ENCODE measurements at regions not wholly inside any gene's neighbourhood (a gene's known extent, or its start where the extent isn't known, plus 50 kb on each side); places are given as distances from the start of the nearest gene placed in this dataset.

GRCh38 chrX:115452251-115452650 lies 108.7 kb upstream of the PLS3 start:
- no peak for DNase-seq (ENCODE audit: low spot score)
- Histone ChIP-seq H3K27ac (ENCODE audit: low read depth in 1 of 2, low read length in 2 of 2) (no peak overlapping the region), H3K9ac (ENCODE audit: low read depth in 1 of 2, low read length in 2 of 2) (no peak overlapping the region), H3K36me3 (ENCODE audit: control insufficient read depth in 4 of 4, insufficient read depth in 3 of 4, low read depth in 1 of 4, low read length in 3 of 4) (no peaks in the 10 kb centered on the region), H3K9me3 (ENCODE audit: control insufficient read depth in 4 of 4, low read length in 3 of 4) (no peaks in the 10 kb centered on the region), H3K4me3 (ENCODE audit: low read depth in 1 of 3, low read length in 3 of 3) (no peak overlapping the region), H3K27me3 (ENCODE audit: control insufficient read depth in 4 of 4, insufficient read depth in 4 of 4, low read length in 3 of 4) (peaks cover 0 to 3% (median 0%) of the 10 kb centered on the region in 4 donors), H3K4me1 (ENCODE audit: control insufficient read depth in 4 of 4, insufficient read depth in 4 of 4, low read length in 3 of 4) (peaks cover 3 to 8% (median 4%) of the 10 kb centered on the region in 4 donors)
- TF ChIP-seq NR2F2 (IDR thresholded peaks at IDR 0.05) (no peak), SP1 (IDR thresholded peaks at IDR 0.05) (no peak), JUND (IDR thresholded peaks at IDR 0.05) (no peak), RAD21 (IDR thresholded peaks at IDR 0.05) (no peak), YY1 (IDR thresholded peaks at IDR 0.05) (no peak), CTCF (IDR thresholded peaks at IDR 0.05; ENCODE audit: low read depth, low read length, missing input control) (no peak), FOXA2 (IDR thresholded peaks at IDR 0.05) (no peak), FOXA1 (IDR thresholded peaks at IDR 0.05) (no peak)
- WGBS = 63% methylated on average over 1 of the region's 1 CpG

GRCh38 chrX:115459883-115460880 lies 100.8 kb upstream of the PLS3 start:
- Histone ChIP-seq H3K9ac (ENCODE audit: low read depth in 1 of 2, low read length in 2 of 2) (no peak overlapping the region), H3K27me3 (ENCODE audit: control insufficient read depth in 4 of 4, insufficient read depth in 4 of 4, low read length in 3 of 4) (no peaks in the 10 kb centered on the region), H3K27ac (ENCODE audit: low read depth in 1 of 2, low read length in 2 of 2) (no peak overlapping the region), H3K4me3 (ENCODE audit: low read depth in 1 of 3, low read length in 3 of 3) (no peak overlapping the region), H3K4me1 (ENCODE audit: control insufficient read depth in 4 of 4, insufficient read depth in 4 of 4, low read length in 3 of 4) (no peaks in the 10 kb centered on the region), H3K36me3 (ENCODE audit: control insufficient read depth in 4 of 4, insufficient read depth in 3 of 4, low read depth in 1 of 4, low read length in 3 of 4) (no peaks in the 10 kb centered on the region), H3K9me3 (ENCODE audit: control insufficient read depth in 4 of 4, low read length in 3 of 4) (no peaks in the 10 kb centered on the region)
- no peak for DNase-seq (ENCODE audit: low spot score)
- WGBS = 70% methylated on average over 3 of the region's 3 CpGs
- TF ChIP-seq REST (IDR thresholded peaks at IDR 0.05) = no peak
- no peak for TF ChIP-seq MAX (IDR thresholded peaks at IDR 0.05)
- TF ChIP-seq TAF1 (conservative IDR thresholded peaks at IDR 0.05) = no peak
- TF ChIP-seq NR2F2 (IDR thresholded peaks at IDR 0.05) = no peak
- no peak for TF ChIP-seq ATF3 (IDR thresholded peaks at IDR 0.05)
- no peak for TF ChIP-seq FOXA2 (IDR thresholded peaks at IDR 0.05)
- no peak for TF ChIP-seq HNF4G (IDR thresholded peaks at IDR 0.05)
- TF ChIP-seq RXRA (IDR thresholded peaks at IDR 0.05) = no peak
- no peak for TF ChIP-seq SP1 (IDR thresholded peaks at IDR 0.05)
- TF ChIP-seq YY1 (IDR thresholded peaks at IDR 0.05) = no peak
- no peak for TF ChIP-seq RAD21 (IDR thresholded peaks at IDR 0.05)
- no peak for TF ChIP-seq CTCF (IDR thresholded peaks at IDR 0.05; ENCODE audit: low read depth, low read length, missing input control)
- no peak for TF ChIP-seq EGR1 (IDR thresholded peaks at IDR 0.05; ENCODE audit: low read depth in 2 of 2)
- no peak for TF ChIP-seq JUND (IDR thresholded peaks at IDR 0.05)
- no peak for TF ChIP-seq ZBTB33 (IDR thresholded peaks at IDR 0.05)
- TF ChIP-seq FOXA1 (IDR thresholded peaks at IDR 0.05) = no peak
- no peak for TF ChIP-seq HNF4A (conservative IDR thresholded peaks at IDR 0.05)
